ENCODE measurements at regions not wholly inside any gene's neighbourhood (a gene's known extent, or its start where the extent isn't known, plus 50 kb on each side); places are given as distances from the start of the nearest gene placed in this dataset.

DNA sequence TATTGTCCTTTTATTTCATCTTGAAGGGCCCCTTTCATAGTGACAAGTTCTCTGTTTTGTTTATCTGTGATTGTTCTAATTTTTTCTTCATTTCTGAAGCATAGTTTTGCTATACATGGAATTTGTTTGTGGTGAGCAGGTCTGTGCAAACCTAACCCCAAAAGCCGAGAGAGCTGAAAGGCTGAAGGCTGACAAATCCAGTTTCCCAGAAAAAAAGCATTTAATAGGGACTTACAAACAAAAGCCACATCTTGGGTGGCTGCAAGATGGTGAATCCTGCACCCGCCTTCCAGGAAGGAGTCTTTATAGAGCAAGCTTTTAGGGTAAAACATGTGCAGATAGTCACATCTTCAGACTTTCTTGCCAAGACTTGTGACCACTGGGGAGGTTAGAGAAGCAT, 473.4 kb upstream of the TRIB2 start:
- no peaks in the 10 kb centered on the region for H3K36me3 ChIP-seq (ENCODE audit: insufficient read depth, low read length)
- no peak overlapping the region for H2AFZ ChIP-seq (ENCODE audit: low read length)
- H4K20me1 ChIP-seq (ENCODE audit: insufficient read depth, low read length) = no peaks in the 10 kb centered on the region
- ChIA-PET POLR2A (interaction anchor here (0.6 kb wide), 2 partner anchors 127 to 177 kb away, joined by 3 to 4 read pairs; no protein-coding TSS in a partner anchor), CTCF (ENCODE audit: unreplicated experiment) (no interaction called here)
- BruUV-seq (replicated peaks) = no TSS peak
- H3K79me2 ChIP-seq (ENCODE audit: insufficient read depth, low read depth, low read length) = no peaks in the 10 kb centered on the region
- no peak overlapping the region for H3K4me3 ChIP-seq (ENCODE audit: low read depth, low read length, poor library complexity, severe bottlenecking)
- no peak overlapping the region for H3K27ac ChIP-seq (ENCODE audit: low read depth, low read length, poor library complexity, severe bottlenecking)
- H3K9me3 ChIP-seq (ENCODE audit: low read length) = no peaks in the 10 kb centered on the region
- H3K4me1 ChIP-seq (ENCODE audit: insufficient read depth, low read length, poor library complexity, severe bottlenecking) = no peaks in the 10 kb centered on the region
- H3K4me2 ChIP-seq (ENCODE audit: low read length) = no peak overlapping the region
- H3K9me2 ChIP-seq (ENCODE audit: insufficient read depth, low read length) = no peaks in the 10 kb centered on the region
- intact Hi-C loops (cut with micrococcal nuclease; ENCODE audit: unreplicated experiment) = no loop called here
- no peak for TF ChIP-seq CTCF (conservative IDR thresholded peaks at IDR 0.05; ENCODE audit: low read length)
- TF ChIP-seq EZH2phosphoT487 (IDR thresholded peaks at IDR 0.05; ENCODE audit: borderline replicate concordance, low read depth, low read length) = no peak
- no peak for DNase-seq (ENCODE audit: low spot score)

DNA sequence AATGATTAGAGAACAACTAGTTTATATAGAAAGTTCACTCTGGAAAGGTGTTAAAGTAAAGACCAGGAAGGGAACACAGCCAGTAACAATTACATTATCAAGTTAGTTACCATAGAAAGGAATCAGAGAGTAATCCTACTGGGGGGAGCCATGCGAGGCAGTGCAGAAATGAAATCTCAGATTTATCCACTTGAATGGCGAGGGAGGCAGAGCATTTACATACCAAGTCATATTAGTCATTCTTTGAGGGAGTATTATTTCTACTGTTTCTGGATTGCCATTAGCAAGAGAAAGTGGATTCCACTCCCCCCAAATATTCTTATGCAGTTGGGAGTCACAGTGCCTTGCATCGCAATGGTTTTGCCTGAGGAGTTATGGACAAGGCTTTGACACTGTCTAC, 472.7 kb upstream of the TRIB2 start:
- Histone ChIP-seq H2AFZ (ENCODE audit: low read length) (no peak overlapping the region), H4K20me1 (ENCODE audit: insufficient read depth, low read length) (no peaks in the 10 kb centered on the region), H3K36me3 (ENCODE audit: insufficient read depth, low read length) (no peaks in the 10 kb centered on the region), H3K27ac (ENCODE audit: low read depth, low read length, poor library complexity, severe bottlenecking) (no peak overlapping the region), H3K4me3 (ENCODE audit: low read depth, low read length, poor library complexity, severe bottlenecking) (no peak overlapping the region), H3K4me2 (ENCODE audit: low read length) (no peak overlapping the region), H3K9me3 (ENCODE audit: low read length) (no peaks in the 10 kb centered on the region), H3K79me2 (ENCODE audit: insufficient read depth, low read depth, low read length) (no peaks in the 10 kb centered on the region), H3K9me2 (ENCODE audit: insufficient read depth, low read length) (no peaks in the 10 kb centered on the region), H3K4me1 (ENCODE audit: insufficient read depth, low read length, poor library complexity, severe bottlenecking) (no peaks in the 10 kb centered on the region)
- no TSS peak for BruUV-seq (replicated peaks)
- TF ChIP-seq EZH2phosphoT487 (IDR thresholded peaks at IDR 0.05; ENCODE audit: borderline replicate concordance, low read depth, low read length) = no peak
- no peak for TF ChIP-seq CTCF (conservative IDR thresholded peaks at IDR 0.05; ENCODE audit: low read length)
- no peak for DNase-seq (ENCODE audit: low spot score)
- ChIA-PET CTCF (ENCODE audit: unreplicated experiment) (no interaction called here), POLR2A (no interaction called here)
- intact Hi-C loops (cut with micrococcal nuclease; ENCODE audit: unreplicated experiment) = no loop called here

GRCh38 chr2:12251121-12251520, 465.6 kb upstream of the TRIB2 start:
- intact Hi-C loops (cut with micrococcal nuclease; ENCODE audit: unreplicated experiment) = no loop called here
- BruUV-seq (replicated peaks) = no TSS peak
- no peaks in the 10 kb centered on the region for H3K4me1 ChIP-seq (ENCODE audit: insufficient read depth, low read length, poor library complexity, severe bottlenecking)
- no peak overlapping the region for H2AFZ ChIP-seq (ENCODE audit: low read length)
- H3K9me2 ChIP-seq (ENCODE audit: insufficient read depth, low read length) = no peaks in the 10 kb centered on the region
- no peaks in the 10 kb centered on the region for H4K20me1 ChIP-seq (ENCODE audit: insufficient read depth, low read length)
- H3K79me2 ChIP-seq (ENCODE audit: insufficient read depth, low read depth, low read length) = no peaks in the 10 kb centered on the region
- H3K9me3 ChIP-seq (ENCODE audit: low read length) = no peaks in the 10 kb centered on the region
- POLR2A ChIA-PET = no interaction called here
- no peak overlapping the region for H3K4me2 ChIP-seq (ENCODE audit: low read length)
- no peak overlapping the region for H3K4me3 ChIP-seq (ENCODE audit: low read depth, low read length, poor library complexity, severe bottlenecking)
- no peaks in the 10 kb centered on the region for H3K36me3 ChIP-seq (ENCODE audit: insufficient read depth, low read length)
- DNase-seq (ENCODE audit: low spot score) = no peak
- CTCF ChIA-PET (ENCODE audit: unreplicated experiment) = no interaction called here
- TF ChIP-seq EZH2phosphoT487 (IDR thresholded peaks at IDR 0.05; ENCODE audit: borderline replicate concordance, low read depth, low read length) = no peak
- TF ChIP-seq CTCF (conservative IDR thresholded peaks at IDR 0.05; ENCODE audit: low read length) = no peak
- no peak overlapping the region for H3K27ac ChIP-seq (ENCODE audit: low read depth, low read length, poor library complexity, severe bottlenecking)
